HCT116 (cell line): ENCODE measurements at regions not wholly inside any gene's neighbourhood (a gene's known extent, or its start where the extent isn't known, plus 50 kb on each side); places are given as distances from the start of the nearest gene placed in this dataset.

ENCODE experiments used
- ATAC-seq: fragments of 200-7000 bp; cut with Tn5 transposase; 2 replicates; pipeline ENCODE4 v1.9.1; 2020; ENCODE audit warnings: mild to moderate bottlenecking, moderate library complexity
- BruUV-seq: library from RNA; stranded (reverse); fragments of 400-500 nt; replicated peaks from 2 replicates; lab custom pipeline; 2021; lab: Mats Ljungman, UMichigan
- CTCF ChIA-PET: fragments of 300-600 bp; sonication (Branson Sonifier 250); formaldehyde crosslinking; loops from one replicate; lab custom pipeline; 2021; ENCODE audit warnings: antibody characterized with exemption; lab: Charles Lee
- POLR2A ChIA-PET: fragments of 300-600, 350-600 bp; sonication (Branson Sonifier 250); formaldehyde crosslinking; loops from one replicate; lab custom pipeline; 2021; ENCODE audit warnings: antibody characterized with exemption; lab: Charles Lee
- RAD21 ChIA-PET, 2 experiments: fragments of 300-600 bp; sonication (Branson Sonifier 250); formaldehyde crosslinking; loops; one replicate each; lab custom pipeline; 2023; ENCODE audit warnings: low total read pairs in 2 of 2; ENCODE audit not compliant: uncharacterized antibody in 2 of 2, unreplicated experiment in 2 of 2, low non-redundant PET in 1 of 2; lab: Charles Lee
- DNase-seq: peaks from one replicate; pipeline ENCODE4 v3.0.0-alpha.2; 2010; ENCODE audit warnings: low read depth, low spot score
- H2AFZ ChIP-seq: fragments of 200-600 bp; shearing (Covaris generic), sonication (generic); 2 replicates; pipeline ENCODE4 v1.6.1; 2017; ENCODE audit warnings: low read depth, mixed run types, mixed read lengths, antibody characterized with exemption, low read length; ENCODE audit not compliant: poor library complexity, severe bottlenecking
- H3K27ac ChIP-seq: 2 replicates; pipeline ENCODE4 v1.5.1; 2012; ENCODE audit warnings: low read depth, low read length
- H3K27me3 ChIP-seq: fragments of 200-600 bp; sonication (generic); 2 replicates; pipeline ENCODE4 v1.6.1; 2016; ENCODE audit warnings: mixed run types, low read length, mixed read lengths; ENCODE audit not compliant: insufficient read depth
- H3K36me3 ChIP-seq, 2 experiments: fragments of 200-500 bp in 1 of 2; fragments of 200-600 bp in 1 of 2; sonication (Bioruptor generic) in 1 of 2; sonication (generic) in 1 of 2; 2 replicates each; pipeline versions ENCODE4 v1.5.1 to v1.6.1; 2014 to 2016; ENCODE audit warnings: low read length in 2 of 2, inconsistent platforms in 1 of 2, mixed read lengths in 1 of 2, mixed run types in 1 of 2; ENCODE audit not compliant: insufficient read depth in 2 of 2, control insufficient read depth in 1 of 2
- H3K4me1 ChIP-seq, 2 experiments: fragments of 200-600 bp in 1 of 2; sonication (generic) in 1 of 2; 2 replicates each; pipeline versions ENCODE4 v1.5.1 to v1.6.1; 2012 to 2017; ENCODE audit warnings: low read length in 2 of 2, inconsistent platforms in 1 of 2, mild to moderate bottlenecking in 1 of 2, mixed read lengths in 1 of 2, mixed run types in 1 of 2, moderate library complexity in 1 of 2; ENCODE audit not compliant: insufficient read depth in 2 of 2, control insufficient read depth in 1 of 2
- H3K4me2 ChIP-seq: fragments of 200-600 bp; sonication (generic); 2 replicates; pipeline ENCODE4 v1.6.1; 2017; ENCODE audit warnings: mixed run types, low read length, mixed read lengths
- H3K4me3 ChIP-seq, 2 experiments: fragments of 200-600 bp in 1 of 2; sonication (generic) in 1 of 2; replicated peaks in 1 of 2; 2 replicates each; pipeline ENCODE4 v1.5.1; 2011 to 2016; ENCODE audit warnings: low read length in 2 of 2, control low read depth in 1 of 2, low read depth in 1 of 2, mild to moderate bottlenecking in 1 of 2, mixed read lengths in 1 of 2, mixed run types in 1 of 2
- H3K79me2 ChIP-seq: fragments of 200-600 bp; sonication (generic); 2 replicates; pipeline ENCODE4 v1.6.1; 2017; ENCODE audit warnings: mild to moderate bottlenecking, mixed run types, low read length, moderate library complexity, mixed read lengths; ENCODE audit not compliant: insufficient read depth
- H3K9ac ChIP-seq: fragments of 200-600 bp; sonication (generic); 2 replicates; pipeline ENCODE4 v1.6.1; 2016; ENCODE audit warnings: low read length, mixed read lengths
- H3K9me2 ChIP-seq: fragments of 200-600 bp; sonication (generic), shearing (Covaris generic); 2 replicates; pipeline ENCODE4 v1.6.1; 2017; ENCODE audit warnings: mixed run types, mild to moderate bottlenecking, moderate library complexity; ENCODE audit not compliant: insufficient read depth
- H3K9me3 ChIP-seq, 2 experiments: fragments of 200-500 bp in 1 of 2; fragments of 200-600 bp in 1 of 2; sonication (Bioruptor generic) in 1 of 2; sonication (generic) in 1 of 2; 2 replicates each; pipeline ENCODE4 v1.6.1; 2014 to 2017; ENCODE audit warnings: low read length in 2 of 2, mixed read lengths in 2 of 2, inconsistent platforms in 1 of 2, low read depth in 1 of 2, mild to moderate bottlenecking in 1 of 2, mixed run types in 1 of 2, moderate library complexity in 1 of 2; ENCODE audit not compliant: control insufficient read depth in 1 of 2, insufficient read depth in 1 of 2
- H4K20me1 ChIP-seq: fragments of 200-600 bp; sonication (generic), shearing (Covaris generic); 2 replicates; pipeline ENCODE4 v1.6.1; 2017; ENCODE audit warnings: mixed run types, mild to moderate bottlenecking, moderate library complexity; ENCODE audit not compliant: insufficient read depth
- CEBPB ChIP-seq: IDR thresholded peaks from 2 replicates; pipeline ENCODE4 v1.6.1; 2012; ENCODE audit warnings: low read depth
- ELF1 ChIP-seq: IDR thresholded peaks from 2 replicates; pipeline ENCODE4 v1.6.1; 2012; ENCODE audit warnings: low read depth, borderline replicate concordance
- EZH2 ChIP-seq: fragments of 200-600 bp; sonication (generic); IDR thresholded peaks from 2 replicates; pipeline ENCODE4 v1.6.1; 2017; ENCODE audit warnings: antibody characterized with exemption, mixed run types
- POLR2A ChIP-seq: IDR thresholded peaks from 2 replicates; pipeline ENCODE4 v1.7.0; 2011; ENCODE audit warnings: borderline replicate concordance; ENCODE audit not compliant: insufficient read depth, insufficient read length; ENCODE audit errors: extremely low read depth
- POLR2AphosphoS5 ChIP-seq: IDR thresholded peaks from 2 replicates; pipeline ENCODE4 v1.6.1; 2011; ENCODE audit warnings: mild to moderate bottlenecking, low read depth, low read length, moderate library complexity
- RAD21 ChIP-seq: IDR thresholded peaks from 2 replicates; pipeline ENCODE4 v1.6.1; 2012; ENCODE audit warnings: low read depth, mild to moderate bottlenecking
- SIN3A ChIP-seq: IDR thresholded peaks from 2 replicates; pipeline ENCODE4 v1.6.1; 2012; ENCODE audit warnings: low read depth
- SP1 ChIP-seq: IDR thresholded peaks from 2 replicates; pipeline ENCODE4 v1.6.1; 2012; ENCODE audit warnings: low read depth
- SRF ChIP-seq: IDR thresholded peaks from 2 replicates; pipeline ENCODE4 v1.6.1; 2012; ENCODE audit warnings: low read depth
- TCF7L2 ChIP-seq: IDR thresholded peaks from 2 replicates; pipeline ENCODE4 v1.7.0; 2011; ENCODE audit warnings: borderline replicate concordance, inconsistent platforms; ENCODE audit not compliant: insufficient read depth, insufficient read length; ENCODE audit errors: extremely low read depth
- YY1 ChIP-seq: IDR thresholded peaks from 2 replicates; pipeline ENCODE4 v1.6.1; 2011; ENCODE audit warnings: low read length, low read depth, moderate library complexity, mild to moderate bottlenecking; ENCODE audit not compliant: insufficient replicate concordance; ENCODE audit errors: extremely low read depth
- ZNF274 ChIP-seq: fragments of 200-500 bp; sonication (Bioruptor generic); IDR thresholded peaks from 2 replicates; pipeline ENCODE4 v1.6.1; 2014; ENCODE audit warnings: mild to moderate bottlenecking, low read depth, low read length, inconsistent platforms
- intact Hi-C: fragments of 100-400 bp; cut with micrococcal nuclease; formaldehyde crosslinking; loops from 2 replicates; pipeline ENCODE4 v1.10.0; 2022
- TF ChIP-seq, protein P1 (sequence below), 3 experiments: fragments of 200-600 bp in 1 of 3; sonication (generic) in 1 of 3; IDR thresholded peaks in 2 of 3; conservative IDR thresholded peaks in 1 of 3; 2 replicates each; pipeline ENCODE4 v1.5.1; 2012 to 2017; ENCODE audit warnings: low read depth in 2 of 3, low read length in 2 of 3, antibody characterized with exemption in 1 of 3, borderline replicate concordance in 1 of 3, control low read depth in 1 of 3, mild to moderate bottlenecking in 1 of 3, mixed read lengths in 1 of 3, mixed run types in 1 of 3, moderate library complexity in 1 of 3; ENCODE audit not compliant: insufficient read depth in 1 of 3
- TF ChIP-seq, protein P2 (sequence below): IDR thresholded peaks from 2 replicates; pipeline ENCODE4 v1.6.1; 2012; ENCODE audit warnings: low read depth
- TF ChIP-seq, protein P3 (sequence below): IDR thresholded peaks from 2 replicates; pipeline ENCODE4 v1.6.1; 2011; ENCODE audit warnings: mild to moderate bottlenecking, low read length, moderate library complexity; ENCODE audit not compliant: insufficient replicate concordance; ENCODE audit errors: extremely low read depth
- TF ChIP-seq, protein P4 (sequence below): IDR thresholded peaks from 2 replicates; pipeline ENCODE4 v1.6.1; 2012

DNA sequence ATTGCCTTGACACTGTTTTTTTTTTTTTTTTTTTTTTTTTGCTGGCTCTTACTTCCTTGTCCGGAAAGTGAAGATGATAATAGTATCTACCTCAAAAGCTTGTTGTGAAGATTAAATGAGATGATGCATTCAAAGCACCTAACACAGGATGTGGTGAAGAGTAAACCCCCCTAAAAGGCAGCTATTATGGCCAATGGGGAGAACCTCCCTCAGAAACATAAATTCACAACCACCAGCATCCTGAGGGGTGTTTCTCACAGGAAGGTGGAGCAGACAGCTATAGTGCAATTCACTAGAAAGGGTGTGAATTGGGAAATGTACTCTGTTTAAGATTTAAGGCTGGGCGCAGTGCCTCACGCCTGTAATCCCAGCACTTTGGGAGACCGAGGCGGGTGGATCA lies 85.4 kb upstream of the CRY1 start:
- intact Hi-C loops, result no loop called here
- no peaks in the 10 kb centered on the region for H3K9me2 ChIP-seq
- no peak overlapping the region for H3K27ac ChIP-seq
- no peak overlapping the region for H3K9ac ChIP-seq
- DNase-seq (no peak), ATAC-seq (no peak)
- H3K4me2 ChIP-seq, result no peak overlapping the region
- no peaks in the 10 kb centered on the region for H3K36me3 ChIP-seq
- no peak overlapping the region for H3K4me3 ChIP-seq
- CTCF ChIA-PET, result interaction anchor here (0.8 kb wide), 1 partner anchor 227 kb away, joined by 3 read pairs; no protein-coding TSS in a partner anchor
- H3K9me3 ChIP-seq, result no peaks in the 10 kb centered on the region
- H3K4me1 ChIP-seq, result no peaks in the 10 kb centered on the region
- no TSS peak for BruUV-seq
- H3K79me2 ChIP-seq, result no peaks in the 10 kb centered on the region
- RAD21 ChIA-PET, result no interaction called here
- H4K20me1 ChIP-seq, result no peaks in the 10 kb centered on the region
- no peak overlapping the region for H2AFZ ChIP-seq
- H3K27me3 ChIP-seq, result peaks cover 3% of the 10 kb centered on the region; the same call in 1 of the 2 replicates
- TF ChIP-seq, protein P1, sequence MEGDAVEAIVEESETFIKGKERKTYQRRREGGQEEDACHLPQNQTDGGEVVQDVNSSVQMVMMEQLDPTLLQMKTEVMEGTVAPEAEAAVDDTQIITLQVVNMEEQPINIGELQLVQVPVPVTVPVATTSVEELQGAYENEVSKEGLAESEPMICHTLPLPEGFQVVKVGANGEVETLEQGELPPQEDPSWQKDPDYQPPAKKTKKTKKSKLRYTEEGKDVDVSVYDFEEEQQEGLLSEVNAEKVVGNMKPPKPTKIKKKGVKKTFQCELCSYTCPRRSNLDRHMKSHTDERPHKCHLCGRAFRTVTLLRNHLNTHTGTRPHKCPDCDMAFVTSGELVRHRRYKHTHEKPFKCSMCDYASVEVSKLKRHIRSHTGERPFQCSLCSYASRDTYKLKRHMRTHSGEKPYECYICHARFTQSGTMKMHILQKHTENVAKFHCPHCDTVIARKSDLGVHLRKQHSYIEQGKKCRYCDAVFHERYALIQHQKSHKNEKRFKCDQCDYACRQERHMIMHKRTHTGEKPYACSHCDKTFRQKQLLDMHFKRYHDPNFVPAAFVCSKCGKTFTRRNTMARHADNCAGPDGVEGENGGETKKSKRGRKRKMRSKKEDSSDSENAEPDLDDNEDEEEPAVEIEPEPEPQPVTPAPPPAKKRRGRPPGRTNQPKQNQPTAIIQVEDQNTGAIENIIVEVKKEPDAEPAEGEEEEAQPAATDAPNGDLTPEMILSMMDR (IDR thresholded peaks at IDR 0.05 in 2 of 3, conservative IDR thresholded peaks at IDR 0.05 in 1 of 3; ENCODE audit: borderline replicate concordance in 1 of 3, insufficient read depth in 1 of 3, low read depth in 2 of 3, low read length in 2 of 3), result no peak
- TF ChIP-seq SIN3A, result no peak
- TF ChIP-seq SP1, result no peak
- TF ChIP-seq RAD21, result no peak
- TF ChIP-seq, protein P2, sequence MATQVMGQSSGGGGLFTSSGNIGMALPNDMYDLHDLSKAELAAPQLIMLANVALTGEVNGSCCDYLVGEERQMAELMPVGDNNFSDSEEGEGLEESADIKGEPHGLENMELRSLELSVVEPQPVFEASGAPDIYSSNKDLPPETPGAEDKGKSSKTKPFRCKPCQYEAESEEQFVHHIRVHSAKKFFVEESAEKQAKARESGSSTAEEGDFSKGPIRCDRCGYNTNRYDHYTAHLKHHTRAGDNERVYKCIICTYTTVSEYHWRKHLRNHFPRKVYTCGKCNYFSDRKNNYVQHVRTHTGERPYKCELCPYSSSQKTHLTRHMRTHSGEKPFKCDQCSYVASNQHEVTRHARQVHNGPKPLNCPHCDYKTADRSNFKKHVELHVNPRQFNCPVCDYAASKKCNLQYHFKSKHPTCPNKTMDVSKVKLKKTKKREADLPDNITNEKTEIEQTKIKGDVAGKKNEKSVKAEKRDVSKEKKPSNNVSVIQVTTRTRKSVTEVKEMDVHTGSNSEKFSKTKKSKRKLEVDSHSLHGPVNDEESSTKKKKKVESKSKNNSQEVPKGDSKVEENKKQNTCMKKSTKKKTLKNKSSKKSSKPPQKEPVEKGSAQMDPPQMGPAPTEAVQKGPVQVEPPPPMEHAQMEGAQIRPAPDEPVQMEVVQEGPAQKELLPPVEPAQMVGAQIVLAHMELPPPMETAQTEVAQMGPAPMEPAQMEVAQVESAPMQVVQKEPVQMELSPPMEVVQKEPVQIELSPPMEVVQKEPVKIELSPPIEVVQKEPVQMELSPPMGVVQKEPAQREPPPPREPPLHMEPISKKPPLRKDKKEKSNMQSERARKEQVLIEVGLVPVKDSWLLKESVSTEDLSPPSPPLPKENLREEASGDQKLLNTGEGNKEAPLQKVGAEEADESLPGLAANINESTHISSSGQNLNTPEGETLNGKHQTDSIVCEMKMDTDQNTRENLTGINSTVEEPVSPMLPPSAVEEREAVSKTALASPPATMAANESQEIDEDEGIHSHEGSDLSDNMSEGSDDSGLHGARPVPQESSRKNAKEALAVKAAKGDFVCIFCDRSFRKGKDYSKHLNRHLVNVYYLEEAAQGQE, result no peak
- TF ChIP-seq, protein P3, sequence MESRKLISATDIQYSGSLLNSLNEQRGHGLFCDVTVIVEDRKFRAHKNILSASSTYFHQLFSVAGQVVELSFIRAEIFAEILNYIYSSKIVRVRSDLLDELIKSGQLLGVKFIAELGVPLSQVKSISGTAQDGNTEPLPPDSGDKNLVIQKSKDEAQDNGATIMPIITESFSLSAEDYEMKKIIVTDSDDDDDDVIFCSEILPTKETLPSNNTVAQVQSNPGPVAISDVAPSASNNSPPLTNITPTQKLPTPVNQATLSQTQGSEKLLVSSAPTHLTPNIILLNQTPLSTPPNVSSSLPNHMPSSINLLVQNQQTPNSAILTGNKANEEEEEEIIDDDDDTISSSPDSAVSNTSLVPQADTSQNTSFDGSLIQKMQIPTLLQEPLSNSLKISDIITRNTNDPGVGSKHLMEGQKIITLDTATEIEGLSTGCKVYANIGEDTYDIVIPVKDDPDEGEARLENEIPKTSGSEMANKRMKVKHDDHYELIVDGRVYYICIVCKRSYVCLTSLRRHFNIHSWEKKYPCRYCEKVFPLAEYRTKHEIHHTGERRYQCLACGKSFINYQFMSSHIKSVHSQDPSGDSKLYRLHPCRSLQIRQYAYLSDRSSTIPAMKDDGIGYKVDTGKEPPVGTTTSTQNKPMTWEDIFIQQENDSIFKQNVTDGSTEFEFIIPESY, result no peak
- no peak for TF ChIP-seq POLR2A
- TF ChIP-seq, protein P4, sequence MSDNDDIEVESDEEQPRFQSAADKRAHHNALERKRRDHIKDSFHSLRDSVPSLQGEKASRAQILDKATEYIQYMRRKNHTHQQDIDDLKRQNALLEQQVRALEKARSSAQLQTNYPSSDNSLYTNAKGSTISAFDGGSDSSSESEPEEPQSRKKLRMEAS, result no peak
- no peak for TF ChIP-seq TCF7L2
- TF ChIP-seq SRF, result no peak
- TF ChIP-seq YY1, result no peak
- TF ChIP-seq POLR2AphosphoS5, result no peak
- TF ChIP-seq ZNF274, result no peak
- no peak for TF ChIP-seq EZH2
- TF ChIP-seq ELF1, result no peak
- TF ChIP-seq CEBPB, result no peak
- POLR2A ChIA-PET, result no interaction called here
